Midbrain (tissue), 1 donor: ENCODE measurements at regions not wholly inside any gene's neighbourhood (a gene's known extent, or its start where the extent isn't known, plus 50 kb on each side); places are given as distances from the start of the nearest gene placed in this dataset.
"Not testable (repeated sequence)": the region's sequence is repeated elsewhere in the genome, so short reads cannot be mapped to it uniquely, and the experiment has no call there.

Experiments
- DNase-seq: peaks from one replicate; lab custom pipeline; 2025; lab: John Stamatoyannopoulos, UW

- no peak for DNase-seq
Observed at GRCh38 chr15:23924686-23925085, 237.6 kb upstream of the NDN start.

- DNase-seq = no peak
Observed at GRCh38 chr15:23954931-23955330, 267.8 kb upstream of the NDN start.

- no peak for DNase-seq
Observed at GRCh38 chr15:23983500-23984259, 296.6 kb upstream of the NDN start.

GRCh38 chr15:23994273-23994672, 307.2 kb upstream of the NDN start:
- no peak for DNase-seq

- DNase-seq = no peak
Observed at GRCh38 chr15:23998056-23998455, 311.0 kb upstream of the NDN start.

- no peak for DNase-seq
Observed at GRCh38 chr15:24008476-24008875, 321.4 kb upstream of the NDN start.

- DNase-seq = no peak
Observed at GRCh38 chr15:24017470-24017869, 330.4 kb upstream of the NDN start.

- DNase-seq = no peak
Observed at GRCh38 chr15:24039683-24040082, 352.6 kb upstream of the NDN start.

- no peak for DNase-seq
Observed at GRCh38 chr15:24054547-24055245, 367.6 kb upstream of the NDN start.

GRCh38 chr15:24067733-24068501, 380.8 kb upstream of the NDN start:
- no peak for DNase-seq

- DNase-seq = no peak
Observed at GRCh38 chr15:24075420-24076089, 388.4 kb upstream of the NDN start.

GRCh38 chr15:24076090-24076784, 389.1 kb upstream of the NDN start:
- DNase-seq = no peak

- DNase-seq = no peak
Observed at GRCh38 chr15:24078310-24079029, 391.4 kb upstream of the NDN start.

GRCh38 chr15:24088941-24089340, 401.8 kb upstream of the NDN start:
- DNase-seq = not testable (repeated sequence)

- not testable (repeated sequence) for DNase-seq
Observed at GRCh38 chr15:24101503-24101902, 414.4 kb upstream of the NDN start.

- DNase-seq = not testable (repeated sequence)
Observed at GRCh38 chr15:24107524-24107923, 420.4 kb upstream of the NDN start.

GRCh38 chr15:24107948-24108347, 420.8 kb upstream of the NDN start:
- DNase-seq = not testable (repeated sequence)

- DNase-seq = not testable (repeated sequence)
Observed at GRCh38 chr15:24108349-24108748, 421.2 kb upstream of the NDN start.

GRCh38 chr15:24139622-24140021, 452.5 kb upstream of the NDN start:
- DNase-seq = not testable (repeated sequence)

- not testable (repeated sequence) for DNase-seq
Observed at GRCh38 chr15:24145070-24145469, 458.0 kb upstream of the NDN start.

- DNase-seq = no peak
Observed at GRCh38 chr15:24146251-24146650, 459.1 kb upstream of the NDN start.
